IMR-90 (cell line): ENCODE measurements at regions not wholly inside any gene's neighbourhood (a gene's known extent, or its start where the extent isn't known, plus 50 kb on each side); places are given as distances from the start of the nearest gene placed in this dataset.

Experiments used
- CTCF ChIP-seq: conservative IDR thresholded peaks from 2 replicates; pipeline ENCODE4 v1.5.1; 2012; ENCODE audit warnings: mild to moderate bottlenecking, low read depth, low read length, improper control_type of control experiment
- FOS ChIP-seq: fragments of 150-350 bp; IDR thresholded peaks from 2 replicates; pipeline ENCODE4 v1.6.1; 2016; ENCODE audit warnings: low read depth, low read length
- POLR2A ChIP-seq: IDR thresholded peaks from 2 replicates; pipeline ENCODE4 v1.6.1; 2012; ENCODE audit warnings: mild to moderate bottlenecking, low read depth, low read length
- USF2 ChIP-seq: fragments of 150-350 bp; IDR thresholded peaks from 2 replicates; pipeline ENCODE4 v1.6.1; 2017; ENCODE audit warnings: mild to moderate bottlenecking, antibody characterized with exemption, low read length, low read depth

DNA sequence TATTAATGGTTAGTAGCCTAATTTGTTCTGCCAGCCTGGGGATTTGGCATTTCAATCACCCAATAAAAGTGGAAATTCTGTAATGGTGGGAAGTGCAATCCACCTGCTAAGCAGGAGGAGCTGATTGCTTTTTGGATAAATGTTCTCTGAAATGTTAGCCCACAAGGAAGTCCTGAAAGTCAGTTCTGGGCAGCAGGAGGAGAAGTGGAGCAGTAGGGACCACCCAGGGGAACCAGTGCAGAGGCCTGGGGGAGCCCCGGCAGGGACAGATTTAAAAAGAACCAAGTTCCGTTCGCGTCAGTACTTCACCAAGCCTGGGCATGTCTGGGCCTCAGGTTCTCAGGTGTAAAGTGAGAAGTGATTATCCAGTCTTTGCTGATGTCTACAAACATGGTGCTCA, 248.5 kb upstream of the RAB6C start:
- TF ChIP-seq USF2 (no peak), CTCF (no peak), FOS (no peak), POLR2A (no peak)
